ENCODE measurements at regions not wholly inside any gene's neighbourhood (a gene's known extent, or its start where the extent isn't known, plus 50 kb on each side); places are given as distances from the start of the nearest gene placed in this dataset.

GRCh38 chr5:35476036-35476435, 141.6 kb upstream of the SPEF2 start:
- TF ChIP-seq CTCF (IDR thresholded peaks at IDR 0.05; ENCODE audit: control extremely low read depth, extremely low read depth, low read depth, missing control alignments): no peak
- CTCF ChIA-PET: interaction anchor here (4.9 kb wide), 1 partner anchor 15 kb away, joined by 16 read pairs; no protein-coding TSS in a partner anchor
- DNase-seq (ENCODE audit: extremely low spot score): no peak
- POLR2A ChIA-PET: no interaction called here

GRCh38 chr5:35473589-35473988, 144.1 kb upstream of the SPEF2 start:
- DNase-seq (ENCODE audit: extremely low spot score): no peak
- no peak for TF ChIP-seq CTCF (IDR thresholded peaks at IDR 0.05; ENCODE audit: control extremely low read depth, extremely low read depth, low read depth, missing control alignments)
- ChIA-PET CTCF (no interaction called here), POLR2A (no interaction called here)

- CTCF ChIA-PET: interaction anchor here (1.2 kb wide), 1 partner anchor 9 kb away, joined by 6 read pairs; no protein-coding TSS in a partner anchor
- POLR2A ChIA-PET: no interaction called here
- no peak for DNase-seq (ENCODE audit: extremely low spot score)
- TF ChIP-seq CTCF (IDR thresholded peaks at IDR 0.05; ENCODE audit: control extremely low read depth, extremely low read depth, low read depth, missing control alignments): no peak
Measured at GRCh38 chr5:35470866-35471265, 146.8 kb upstream of the SPEF2 start.

GRCh38 chr5:35468811-35469210, 148.9 kb upstream of the SPEF2 start:
- POLR2A ChIA-PET: no interaction called here
- no peak for TF ChIP-seq CTCF (IDR thresholded peaks at IDR 0.05; ENCODE audit: control extremely low read depth, extremely low read depth, low read depth, missing control alignments)
- no peak for DNase-seq (ENCODE audit: extremely low spot score)
- CTCF ChIA-PET: interaction anchor here (1.3 to 1.5 kb wide), 2 partner anchors 17 to 22 kb away, joined by 3 to 4 read pairs; no protein-coding TSS in a partner anchor

- no peak for DNase-seq (ENCODE audit: extremely low spot score)
- CTCF ChIA-PET: no interaction called here
- no peak for TF ChIP-seq CTCF (IDR thresholded peaks at IDR 0.05; ENCODE audit: control extremely low read depth, extremely low read depth, low read depth, missing control alignments)
Measured at GRCh38 chr5:35466746-35467145, 150.9 kb upstream of the SPEF2 start.

GRCh38 chr5:35464757-35465156, 152.9 kb upstream of the SPEF2 start:
- CTCF ChIA-PET: interaction anchor here (1.3 kb wide), 1 partner anchor 13 kb away, joined by 3 read pairs; no protein-coding TSS in a partner anchor
- POLR2A ChIA-PET: no interaction called here
- DNase-seq (ENCODE audit: extremely low spot score): no peak
- no peak for TF ChIP-seq CTCF (IDR thresholded peaks at IDR 0.05; ENCODE audit: control extremely low read depth, extremely low read depth, low read depth, missing control alignments)

More at GRCh38 chr5:35466746-35467145, 150.9 kb upstream of the SPEF2 start:
- POLR2A ChIA-PET: no interaction called here
